Natural killer cell (primary cell): ENCODE measurements at regions not wholly inside any gene's neighbourhood (a gene's known extent, or its start where the extent isn't known, plus 50 kb on each side); places are given as distances from the start of the nearest gene placed in this dataset.

Experiments
- ATAC-seq, 3 donors: fragments of 150-1000 bp in 2 of 3; fragments of 200-7000 bp in 1 of 3; cut with Tn5 transposase; 1 replicate in 1 of 3; 2 replicates in 2 of 3; pipeline ENCODE4 v1.10.0; 2021; ENCODE audit warnings: mild to moderate bottlenecking in 2 of 3, moderate library complexity in 2 of 3
- DNase-seq, 2 donors: peaks; one replicate each; pipeline versions ENCODE4 v3.0.0 to v3.0.0-alpha.2; 2013 to 2021; ENCODE audit warnings: mixed read lengths in 1 of 2
- H3K27ac ChIP-seq: one replicate; pipeline ENCODE4 v1.5.1; 2013; ENCODE audit warnings: mild to moderate bottlenecking, low read length
- H3K27me3 ChIP-seq: one replicate; pipeline ENCODE4 v1.6.1; 2013; ENCODE audit warnings: low read length; ENCODE audit not compliant: control insufficient read depth, insufficient read depth
- H3K36me3 ChIP-seq: one replicate; pipeline ENCODE4 v1.6.1; 2013; ENCODE audit warnings: low read length; ENCODE audit not compliant: control insufficient read depth, insufficient read depth
- H3K4me1 ChIP-seq: one replicate; pipeline ENCODE4 v1.6.1; 2013; ENCODE audit warnings: low read length; ENCODE audit not compliant: control insufficient read depth, insufficient read depth
- H3K4me3 ChIP-seq: one replicate; pipeline ENCODE4 v1.5.1; 2013; ENCODE audit warnings: low read length
- H3K9me3 ChIP-seq: one replicate; pipeline ENCODE4 v1.6.1; 2013; ENCODE audit warnings: low read length; ENCODE audit not compliant: control insufficient read depth, insufficient read depth
- H3K27ac Mint-ChIP-seq, 2 donors: one replicate each; pipeline ENCODE4 v1.8.0; 2022; ENCODE audit warnings: mild to moderate bottlenecking in 2 of 2, mixed read lengths in 2 of 2, moderate library complexity in 1 of 2
- H3K27me3 Mint-ChIP-seq, 2 donors: one replicate each; pipeline ENCODE4 v1.8.0; 2022; ENCODE audit warnings: low read depth in 2 of 2, mixed read lengths in 2 of 2
- H3K36me3 Mint-ChIP-seq: one replicate; pipeline ENCODE4 v1.8.0; 2022; ENCODE audit warnings: mixed read lengths
- H3K4me1 Mint-ChIP-seq, 2 donors: one replicate each; pipeline ENCODE4 v1.8.0; 2022; ENCODE audit warnings: mixed read lengths in 2 of 2
- H3K4me3 Mint-ChIP-seq: one replicate; pipeline ENCODE4 v1.8.0; 2022; ENCODE audit warnings: mild to moderate bottlenecking, moderate library complexity, mixed read lengths
- H3K9me3 Mint-ChIP-seq, 2 donors: one replicate each; pipeline ENCODE4 v1.8.0; 2022; ENCODE audit warnings: mixed read lengths in 2 of 2
- CTCF ChIP-seq: fragments of 200-600 bp; IDR thresholded peaks from one replicate; pipeline ENCODE4 v1.8.0; 2022; ENCODE audit warnings: antibody characterized with exemption
- WGBS: methylation state at CpG from one replicate; pipeline ENCODE4 v1.1.7; 2013; ENCODE audit warnings: missing lambda C conversion rate; ENCODE audit not compliant: insufficient coverage; 5-methylcytosine and 5-hydroxymethylcytosine counted together
- intact Hi-C: fragments of 100-400 bp; cut with micrococcal nuclease; formaldehyde crosslinking; loops from one replicate; pipeline ENCODE4 v1.14.2; 2022

- no peaks in the 10 kb centered on the region for H3K36me3 Mint-ChIP-seq
- DNase-seq (peak in 1 of 2 donors; percentile 52), ATAC-seq (peak in 1 of 3 donors; percentile 31)
- H3K27ac Mint-ChIP-seq, result no peak overlapping the region
- Histone ChIP-seq H3K27me3 (no peaks in the 10 kb centered on the region), H3K9me3 (no peaks in the 10 kb centered on the region), H3K27ac (no peak overlapping the region), H3K36me3 (no peaks in the 10 kb centered on the region), H3K4me3 (no peak overlapping the region), H3K4me1 (peaks cover 16% of the 10 kb centered on the region)
- no peak overlapping the region for H3K4me3 Mint-ChIP-seq
- peaks cover 13 to 39% of the 10 kb centered on the region in 2 donors for H3K4me1 Mint-ChIP-seq
- peaks cover 0 to 10% of the 10 kb centered on the region in 2 donors for H3K27me3 Mint-ChIP-seq
- intact Hi-C loops, result no loop called here
- TF ChIP-seq CTCF, result no peak
- H3K9me3 Mint-ChIP-seq, result no peaks in the 10 kb centered on the region
- WGBS, result 51% methylated on average over 21 of the region's 22 CpGs
These were observed 313.7 kb downstream of the MAF start for GRCh38 chr16:79286646-79287423.

GRCh38 chr16:79284766-79285165 lies 315.8 kb downstream of the MAF start:
- H3K4me1 Mint-ChIP-seq, result peaks cover 24 to 49% of the 10 kb centered on the region in 2 donors
- no peak for TF ChIP-seq CTCF
- no peaks in the 10 kb centered on the region for H3K27me3 ChIP-seq

GRCh38 chr16:79283578-79283977 lies 317.0 kb downstream of the MAF start:
- Histone ChIP-seq H3K27ac (no peak overlapping the region), H3K4me1 (peaks cover 28% of the 10 kb centered on the region), H3K36me3 (no peaks in the 10 kb centered on the region), H3K4me3 (no peak overlapping the region), H3K27me3 (no peaks in the 10 kb centered on the region), H3K9me3 (no peaks in the 10 kb centered on the region)
- Mint-ChIP-seq H3K4me1 (peaks cover 36 to 56% of the 10 kb centered on the region in 2 donors), H3K9me3 (no peaks in the 10 kb centered on the region), H3K36me3 (no peaks in the 10 kb centered on the region), H3K4me3 (peak overlapping the region; percentile 25), H3K27me3 (peaks cover 0 to 3% of the 10 kb centered on the region in 2 donors), H3K27ac (peak overlapping the region; percentile 66 to 71)
- DNase-seq (peak in 1 of 2 donors; percentile 70), ATAC-seq (peak; percentile 46 to 62 (median 52))
- 50% methylated on average over 4 of the region's 4 CpGs for WGBS
- intact Hi-C loops, result no loop called here
- TF ChIP-seq CTCF, result no peak

More at GRCh38 chr16:79284766-79285165, 315.8 kb downstream of the MAF start:
- Histone ChIP-seq H3K36me3 (no peaks in the 10 kb centered on the region), H3K9me3 (no peaks in the 10 kb centered on the region), H3K4me3 (no peak overlapping the region), H3K4me1 (peaks cover 16% of the 10 kb centered on the region), H3K27ac (no peak overlapping the region)
- Mint-ChIP-seq H3K9me3 (no peaks in the 10 kb centered on the region), H3K27me3 (peaks cover 0 to 7% of the 10 kb centered on the region in 2 donors), H3K4me3 (no peak overlapping the region), H3K27ac (no peak overlapping the region), H3K36me3 (no peaks in the 10 kb centered on the region)
- intact Hi-C loops, result no loop called here
- WGBS, result 89% methylated on average over 7 of the region's 7 CpGs
- ATAC-seq (no peak), DNase-seq (no peak)
